ENCODE measurements at regions not wholly inside any gene's neighbourhood (a gene's known extent, or its start where the extent isn't known, plus 50 kb on each side); places are given as distances from the start of the nearest gene placed in this dataset.

DNA sequence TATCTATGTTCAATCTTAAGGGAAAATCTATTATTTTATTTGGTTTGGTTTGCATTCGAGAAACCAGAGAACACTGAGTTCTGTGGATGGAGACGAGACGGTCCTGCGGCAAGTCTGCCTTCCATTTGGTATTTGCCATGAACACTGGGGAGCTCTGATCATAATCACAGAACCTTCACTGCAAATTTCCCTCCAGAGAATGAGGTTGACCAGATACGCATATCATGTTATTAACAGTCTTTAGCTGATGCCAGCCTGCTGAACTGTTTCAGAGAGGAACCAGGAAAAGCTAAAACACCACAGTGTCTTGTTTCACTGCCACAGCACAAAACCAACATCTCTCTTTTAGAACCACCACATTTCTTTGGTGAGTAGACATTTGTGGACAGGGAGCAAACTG, 269.4 kb upstream of the AGAP1 start:
- TF ChIP-seq, protein P1, sequence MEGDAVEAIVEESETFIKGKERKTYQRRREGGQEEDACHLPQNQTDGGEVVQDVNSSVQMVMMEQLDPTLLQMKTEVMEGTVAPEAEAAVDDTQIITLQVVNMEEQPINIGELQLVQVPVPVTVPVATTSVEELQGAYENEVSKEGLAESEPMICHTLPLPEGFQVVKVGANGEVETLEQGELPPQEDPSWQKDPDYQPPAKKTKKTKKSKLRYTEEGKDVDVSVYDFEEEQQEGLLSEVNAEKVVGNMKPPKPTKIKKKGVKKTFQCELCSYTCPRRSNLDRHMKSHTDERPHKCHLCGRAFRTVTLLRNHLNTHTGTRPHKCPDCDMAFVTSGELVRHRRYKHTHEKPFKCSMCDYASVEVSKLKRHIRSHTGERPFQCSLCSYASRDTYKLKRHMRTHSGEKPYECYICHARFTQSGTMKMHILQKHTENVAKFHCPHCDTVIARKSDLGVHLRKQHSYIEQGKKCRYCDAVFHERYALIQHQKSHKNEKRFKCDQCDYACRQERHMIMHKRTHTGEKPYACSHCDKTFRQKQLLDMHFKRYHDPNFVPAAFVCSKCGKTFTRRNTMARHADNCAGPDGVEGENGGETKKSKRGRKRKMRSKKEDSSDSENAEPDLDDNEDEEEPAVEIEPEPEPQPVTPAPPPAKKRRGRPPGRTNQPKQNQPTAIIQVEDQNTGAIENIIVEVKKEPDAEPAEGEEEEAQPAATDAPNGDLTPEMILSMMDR (conservative IDR thresholded peaks at IDR 0.05 in 1 of 2, IDR thresholded peaks at IDR 0.05 in 1 of 2; ENCODE audit: extremely low read depth in 1 of 2, insufficient read depth in 1 of 2, low read depth in 1 of 2, low read length in 2 of 2), result no peak
- TF ChIP-seq EZH2 (IDR thresholded peaks at IDR 0.05; ENCODE audit: borderline replicate concordance, low read length), result no peak
